Medulla oblongata (tissue), 1 donor: ENCODE measurements at regions not wholly inside any gene's neighbourhood (a gene's known extent, or its start where the extent isn't known, plus 50 kb on each side); places are given as distances from the start of the nearest gene placed in this dataset.
"Not testable (repeated sequence)": the region's sequence is repeated elsewhere in the genome, so short reads cannot be mapped to it uniquely, and the experiment has no call there.

Experiments used
- DNase-seq: peaks from one replicate; pipeline ENCODE4 v3.0.0-alpha.2; 2015; ENCODE audit errors: extremely low spot score

DNA sequence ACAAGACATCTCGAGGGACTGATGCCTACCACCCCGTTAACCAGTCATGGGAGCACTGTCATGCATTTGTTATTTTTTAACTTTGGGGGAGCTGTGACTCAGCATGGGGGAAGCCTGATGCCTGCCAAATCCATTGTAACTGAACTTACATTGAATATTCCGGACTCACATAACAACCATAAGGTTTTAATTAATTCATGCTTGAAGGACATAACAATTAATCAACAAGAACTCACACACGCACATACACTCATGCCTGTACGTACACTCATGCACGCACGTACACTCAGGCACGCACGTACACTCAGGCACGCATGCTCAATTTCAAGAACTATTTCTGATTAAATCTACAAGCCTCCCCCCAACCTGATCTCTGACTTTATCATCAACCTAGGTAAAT, 1639.1 kb downstream of the SUCLG1 start:
- no peak for DNase-seq

DNA sequence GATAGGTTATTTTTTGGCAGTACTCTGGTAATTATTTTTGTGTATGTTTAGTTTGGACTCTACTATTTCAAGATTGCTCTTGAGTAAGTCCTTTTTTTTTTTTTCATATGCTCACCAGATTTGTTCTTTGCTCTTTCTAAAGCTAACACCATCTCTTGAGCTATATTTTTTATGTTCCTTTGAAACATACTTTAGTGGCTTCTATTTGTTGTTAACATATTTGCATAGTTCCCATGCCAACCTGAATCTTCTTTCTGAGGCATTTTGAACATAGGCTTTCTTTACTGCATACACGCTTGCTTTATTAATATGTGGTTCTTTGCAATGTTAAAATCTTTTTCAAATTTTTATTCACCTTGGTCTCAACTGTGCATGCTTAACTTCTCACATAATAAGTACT, 1644.9 kb downstream of the SUCLG1 start:
- DNase-seq, result no peak

DNA sequence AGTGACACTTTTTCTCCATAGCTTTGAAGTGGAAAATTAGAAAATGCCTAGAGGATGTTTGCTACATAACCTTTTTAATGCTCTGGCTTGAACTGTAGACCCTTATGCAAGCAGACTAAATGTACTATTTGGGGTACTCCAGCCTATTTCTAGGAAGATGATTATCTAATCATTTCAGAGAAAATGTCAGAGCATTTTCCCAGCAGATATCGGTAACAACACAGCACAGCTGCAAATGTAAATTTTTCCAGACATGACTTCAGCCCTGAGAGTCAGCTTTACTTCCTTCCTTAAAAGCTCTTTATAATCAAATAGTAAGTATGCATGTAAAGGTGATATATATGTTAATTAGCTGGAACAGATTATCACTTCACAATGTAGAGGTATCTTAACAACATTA, 1647.1 kb downstream of the SUCLG1 start:
- DNase-seq, result no peak

DNA sequence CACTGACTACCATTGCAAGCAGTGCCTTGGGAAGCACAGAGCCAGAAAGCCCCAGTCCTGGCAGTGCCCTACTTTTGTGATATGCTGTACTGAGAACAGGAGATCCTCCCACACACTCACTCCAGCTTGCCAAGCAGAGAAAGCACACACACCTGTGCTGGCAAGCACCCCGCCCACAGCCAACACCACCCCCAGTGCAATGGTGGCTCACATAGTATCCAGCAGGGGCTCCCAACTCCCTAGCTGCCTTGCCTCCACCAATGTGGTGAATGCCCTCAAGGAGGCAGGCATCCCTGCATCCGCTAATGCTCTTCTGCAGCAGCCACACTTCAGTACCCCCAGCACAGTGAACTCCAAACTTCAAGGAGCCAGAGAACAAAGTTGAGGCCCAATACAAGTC, 1655.8 kb downstream of the SUCLG1 start:
- no peak for DNase-seq

DNA sequence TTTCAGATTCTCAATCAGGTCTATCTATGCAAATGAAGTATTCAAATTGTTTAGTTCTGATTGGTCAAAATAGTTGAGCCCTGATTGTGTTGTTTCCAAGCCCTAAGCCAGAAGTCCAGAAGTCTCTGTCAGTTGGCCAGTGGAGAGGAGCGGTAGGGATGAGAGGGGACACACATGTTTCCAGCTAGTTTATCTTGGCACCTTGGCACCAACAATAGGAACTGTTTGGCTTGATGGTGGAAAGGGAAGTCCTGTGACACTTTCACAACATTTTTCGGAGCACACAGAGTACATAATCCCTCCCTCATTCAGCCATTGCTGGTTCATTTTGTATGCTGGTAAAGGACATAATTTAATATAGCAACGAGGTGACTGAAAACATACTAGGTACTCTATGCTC, 1661.6 kb downstream of the SUCLG1 start:
- no peak for DNase-seq

DNA sequence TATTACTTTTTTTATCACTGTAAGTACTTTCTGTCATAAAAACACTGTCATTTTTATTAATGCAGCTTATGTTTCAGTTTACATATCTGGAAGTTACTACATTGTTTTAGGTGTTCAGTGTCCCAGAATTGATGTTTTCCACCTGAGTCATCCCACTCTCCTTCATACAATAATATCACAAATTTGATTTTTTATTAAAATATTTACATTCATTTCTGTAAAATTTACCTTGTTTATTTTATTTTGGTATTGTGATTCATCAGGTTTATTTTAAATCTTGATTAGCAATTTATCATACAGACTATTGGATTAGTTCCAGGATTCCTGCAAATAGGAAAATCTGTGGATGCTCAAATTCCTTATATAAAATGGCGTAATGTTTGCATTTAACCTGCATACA, 1662.9 kb downstream of the SUCLG1 start:
- DNase-seq, result no peak

DNA sequence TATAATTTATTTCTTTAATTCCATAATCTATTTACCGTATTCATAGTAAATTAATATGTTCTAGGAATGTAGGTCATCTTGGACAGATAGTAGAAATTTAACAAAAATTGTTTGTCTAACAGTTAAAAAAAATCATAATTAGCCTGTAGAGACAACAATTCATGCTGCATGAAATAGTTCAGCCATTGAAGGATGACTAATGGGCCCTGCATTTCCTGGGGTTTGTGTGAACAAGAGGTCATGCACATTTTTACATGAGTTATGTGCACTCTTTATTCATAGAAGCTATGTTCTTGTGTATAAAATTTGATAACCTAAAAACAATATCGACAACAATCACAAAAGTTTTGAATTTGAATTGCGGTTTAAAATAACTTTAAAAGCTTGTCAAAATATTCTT, 1663.6 kb downstream of the SUCLG1 start:
- DNase-seq, result no peak

DNA sequence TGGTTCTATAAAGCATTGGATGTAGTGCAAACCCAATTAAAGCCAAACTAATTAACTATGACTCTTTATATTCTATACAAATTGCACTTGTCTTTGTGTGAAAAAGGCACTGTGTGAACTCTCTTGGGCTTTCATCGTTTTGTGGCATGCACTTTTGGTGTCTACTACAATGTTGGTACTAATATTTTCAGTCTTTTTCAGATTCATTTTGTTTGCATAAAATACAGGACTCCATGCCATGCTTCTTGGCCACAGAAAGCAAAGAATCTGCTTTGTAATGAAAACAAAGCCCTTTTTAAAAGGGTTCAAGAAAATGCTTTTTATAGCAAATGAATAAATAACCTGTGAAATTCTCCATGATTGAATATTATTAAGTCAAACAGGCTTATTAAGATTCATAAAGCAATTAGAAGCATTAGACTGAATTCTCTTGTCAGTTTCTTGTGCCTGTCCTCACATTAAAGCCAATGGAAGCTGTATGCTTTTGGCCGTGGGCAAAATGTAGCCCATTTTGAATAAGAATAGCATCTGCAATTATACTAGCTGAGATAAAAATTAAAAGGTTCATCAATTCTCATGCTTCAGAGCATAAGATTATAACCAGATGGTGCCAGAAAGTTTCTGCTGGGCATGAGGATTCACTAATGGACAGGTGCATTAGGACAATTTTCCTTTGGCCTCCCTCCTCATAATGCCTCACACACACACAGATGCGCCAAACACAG, 1665.2 kb downstream of the SUCLG1 start:
- DNase-seq, result no peak

DNA sequence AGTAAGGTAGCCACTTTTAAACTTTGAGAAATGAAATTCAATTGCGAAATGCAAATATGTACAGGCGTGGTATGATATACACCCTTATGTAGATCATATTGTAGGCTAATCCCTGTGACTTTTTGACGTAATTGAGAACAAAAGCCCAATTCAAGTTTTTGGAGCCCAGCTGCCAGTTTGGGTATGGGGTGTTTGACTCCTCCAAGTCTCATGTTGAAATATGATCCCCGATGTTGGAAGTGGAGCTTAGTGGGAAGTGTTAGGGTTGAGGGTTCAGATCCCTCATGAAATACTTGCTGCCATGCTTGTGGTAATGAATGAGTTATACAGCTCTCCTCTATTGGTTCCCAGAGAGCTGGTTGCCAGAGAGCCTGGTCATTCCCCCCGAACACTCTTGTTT, 1666.8 kb downstream of the SUCLG1 start:
- no peak for DNase-seq

DNA sequence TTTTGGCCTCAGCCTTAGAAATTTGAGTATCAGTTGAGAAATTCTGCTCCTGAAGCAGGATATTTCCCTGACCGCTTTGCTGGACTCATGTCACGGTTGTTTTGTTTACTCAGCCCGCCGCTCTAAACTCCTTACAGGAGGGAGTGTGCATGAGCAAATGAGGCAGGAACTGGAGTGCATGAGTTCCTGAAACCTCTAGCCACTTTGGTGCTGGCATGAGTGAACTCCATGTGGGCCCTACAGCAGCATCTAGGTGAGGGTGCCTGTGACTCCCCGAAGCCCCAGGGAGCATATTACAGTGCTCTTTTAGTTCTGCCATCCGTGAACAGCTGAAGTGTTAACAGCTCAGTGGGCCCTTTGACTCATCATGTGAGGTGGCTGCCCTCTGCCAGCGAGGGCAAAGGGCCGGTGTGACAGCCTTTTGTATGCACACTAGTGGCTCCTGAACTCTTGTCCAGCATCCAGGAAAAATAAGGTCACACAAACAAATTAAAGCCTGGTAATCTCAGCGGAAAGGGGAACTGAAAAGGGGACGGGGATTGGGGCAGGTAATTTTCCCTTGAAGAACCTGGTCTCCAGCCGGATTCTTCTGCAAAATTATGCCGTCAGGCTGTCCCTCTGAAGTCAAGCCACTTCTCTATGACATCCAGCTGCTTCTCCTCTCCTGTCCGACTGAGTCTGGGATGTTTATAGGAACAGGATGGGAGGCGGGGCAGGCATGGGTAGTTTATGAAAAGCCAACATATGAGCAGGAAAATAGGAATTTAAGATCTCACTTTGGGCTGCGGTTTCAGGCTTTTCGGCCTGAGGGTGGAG, 1668.7 kb downstream of the SUCLG1 start:
- no peak for DNase-seq

DNA sequence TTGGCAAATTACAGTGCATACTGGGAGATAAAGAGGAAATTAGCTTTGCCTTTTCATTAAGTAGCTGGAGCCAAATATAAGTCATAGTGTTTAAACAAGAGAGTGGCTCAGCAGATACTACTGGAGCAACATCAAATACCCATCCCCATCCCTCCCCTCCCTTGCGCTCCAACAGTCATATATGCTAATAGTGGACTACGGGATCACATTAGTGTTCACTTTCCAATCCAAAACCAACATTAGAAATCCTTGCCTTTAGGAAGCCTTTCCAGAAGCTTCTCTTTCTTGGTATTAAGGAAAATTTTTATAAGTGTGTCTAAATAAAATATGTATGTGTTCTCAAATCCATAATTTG, 1669.3 kb downstream of the SUCLG1 start:
- DNase-seq, result no peak

DNA sequence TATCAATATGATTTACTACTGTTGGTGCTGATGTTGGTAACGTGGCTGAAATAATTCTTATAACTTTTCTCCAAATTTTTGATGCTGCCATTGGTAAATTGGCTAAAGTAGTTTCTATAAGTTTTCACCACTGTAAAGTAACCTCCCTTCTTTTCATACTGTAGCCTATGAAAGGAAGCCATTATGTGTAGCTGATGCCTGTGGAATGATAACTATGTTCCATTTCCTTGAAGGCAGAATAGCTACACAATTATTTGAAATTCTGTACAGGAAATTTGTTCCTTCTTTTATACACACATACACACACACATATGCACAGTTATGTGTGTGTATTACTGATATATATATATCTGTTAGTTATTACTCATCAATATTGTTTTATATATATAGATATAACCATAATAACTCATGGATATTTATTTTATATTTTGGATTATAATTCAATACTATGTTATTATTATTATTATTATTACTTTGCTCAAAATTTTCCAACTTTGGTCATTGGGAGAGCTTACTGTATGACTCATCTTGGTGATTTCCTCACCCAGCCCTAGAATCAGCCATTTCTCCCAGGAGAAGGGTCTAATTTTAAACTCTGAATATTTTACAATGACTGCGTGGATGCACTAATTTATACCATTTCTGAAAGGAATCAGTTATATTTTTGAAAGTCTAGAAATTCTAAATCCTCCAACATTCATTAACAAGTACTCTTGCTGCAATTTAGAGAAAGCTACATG, 1677.7 kb downstream of the SUCLG1 start:
- no peak for DNase-seq

DNA sequence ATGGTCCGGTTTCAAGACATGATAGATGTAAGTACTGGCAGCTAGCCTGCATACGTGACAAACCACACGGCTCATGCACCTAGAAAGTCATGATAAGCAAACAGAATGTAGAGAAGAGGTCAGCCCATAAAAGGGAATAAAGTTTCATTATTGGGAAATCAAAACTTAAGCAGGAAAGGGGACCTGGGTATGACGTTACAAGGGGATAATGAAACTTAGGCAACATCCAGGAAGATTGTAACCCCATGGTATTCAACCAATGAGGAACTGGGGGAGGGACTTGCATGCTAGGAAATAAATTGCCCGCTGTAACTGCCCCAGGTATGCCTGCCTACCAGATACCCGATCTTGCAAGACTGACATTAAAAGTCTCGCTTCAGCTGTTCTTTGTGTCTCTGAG, 1679.0 kb downstream of the SUCLG1 start:
- no peak for DNase-seq

DNA sequence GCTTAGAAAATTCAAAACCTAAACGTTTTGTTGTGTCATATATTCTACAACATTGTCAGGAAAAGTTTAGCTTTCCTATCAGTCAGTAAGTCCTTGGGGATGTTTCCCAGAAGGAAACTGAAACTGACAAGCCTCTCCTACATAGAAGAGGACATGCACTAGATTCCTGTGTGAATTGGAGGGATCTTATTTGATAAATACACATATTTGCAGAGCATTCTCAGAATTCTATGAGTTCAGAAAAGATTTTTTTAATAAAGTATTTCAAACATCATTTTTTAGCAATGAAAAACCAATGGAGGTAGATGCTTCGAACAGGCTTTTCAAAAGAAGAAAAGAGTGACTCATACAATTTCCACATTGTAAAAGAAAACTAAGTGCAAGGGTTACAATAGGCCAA, 1706.7 kb downstream of the SUCLG1 start:
- DNase-seq, result no peak

DNA sequence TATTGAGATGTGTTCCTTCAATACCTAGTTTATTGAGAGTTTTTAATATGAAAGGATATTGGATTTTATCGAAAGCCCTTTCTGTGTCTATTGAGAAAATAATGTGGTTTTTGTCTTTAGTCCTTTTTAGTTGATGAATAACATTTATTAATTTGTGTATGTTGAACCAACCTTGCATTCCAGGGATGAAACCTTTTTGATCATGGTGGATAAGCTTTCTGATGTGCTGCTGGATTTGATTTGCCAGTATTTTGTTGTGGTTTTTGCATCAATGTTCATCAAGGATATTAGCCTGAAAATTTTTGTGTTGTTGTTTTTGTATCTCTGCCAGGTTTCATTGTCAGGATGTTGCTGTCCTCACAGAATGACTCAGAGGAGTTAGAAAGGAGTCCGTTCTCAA, 1710.4 kb downstream of the SUCLG1 start:
- DNase-seq, result no peak

DNA sequence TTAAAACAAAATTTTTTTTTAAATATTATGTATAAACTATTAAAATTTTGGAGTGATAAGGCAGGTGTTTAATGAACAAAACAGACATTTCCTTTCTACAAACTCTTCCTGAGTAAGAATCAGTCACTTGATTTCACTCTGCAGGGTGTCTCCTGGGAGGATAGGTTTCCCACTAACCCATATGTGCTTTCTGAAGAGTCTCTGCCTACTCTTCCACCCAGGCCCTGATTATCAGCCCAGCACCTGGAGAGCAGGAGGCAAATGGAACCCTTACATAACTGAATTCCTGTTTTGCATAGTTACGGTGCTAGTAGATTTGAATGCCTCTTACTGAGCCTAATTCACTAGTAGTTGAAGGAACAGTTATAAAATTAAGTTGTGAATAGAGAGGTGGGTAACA, 1718.6 kb downstream of the SUCLG1 start:
- DNase-seq, result no peak

DNA sequence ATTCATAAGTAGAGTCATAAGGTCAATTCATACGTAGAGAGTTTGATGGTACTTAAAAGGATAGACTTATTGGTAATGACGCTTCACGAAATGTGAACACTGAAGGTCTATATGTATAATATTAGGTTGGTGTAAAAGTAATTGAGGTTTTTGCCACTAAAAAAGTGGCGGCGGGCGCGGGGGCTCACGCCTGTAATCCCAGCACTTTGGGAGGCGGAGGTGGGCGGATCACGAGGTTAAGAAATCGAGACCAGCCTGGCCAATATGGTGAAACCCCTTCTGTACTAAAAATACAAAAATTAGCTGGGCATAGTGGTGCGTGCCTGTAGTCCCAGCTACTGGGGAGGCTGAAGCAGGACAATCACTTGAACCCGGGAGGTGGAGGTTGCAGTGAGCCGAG, 1721.1 kb downstream of the SUCLG1 start:
- DNase-seq, result not testable (repeated sequence)

DNA sequence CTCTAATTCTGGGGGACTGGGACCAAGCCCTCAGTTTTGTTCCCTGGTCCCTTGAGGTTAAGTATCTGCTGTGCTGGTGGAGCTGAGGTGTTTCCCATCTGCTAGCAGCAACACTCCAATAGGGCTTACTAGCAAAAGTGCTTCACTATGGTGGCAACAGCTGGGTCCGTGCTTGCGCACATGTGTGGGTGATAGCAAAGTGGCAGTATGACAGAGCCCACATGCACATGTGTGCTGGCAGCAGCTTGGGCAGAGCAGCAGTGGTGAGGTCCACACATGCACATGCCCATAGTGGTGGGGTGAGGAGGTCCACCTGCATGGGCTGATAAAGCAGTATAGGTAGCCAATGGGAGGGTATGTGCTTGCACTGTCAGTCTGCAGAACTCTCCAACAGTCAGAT, 1723.7 kb downstream of the SUCLG1 start:
- no peak for DNase-seq

DNA sequence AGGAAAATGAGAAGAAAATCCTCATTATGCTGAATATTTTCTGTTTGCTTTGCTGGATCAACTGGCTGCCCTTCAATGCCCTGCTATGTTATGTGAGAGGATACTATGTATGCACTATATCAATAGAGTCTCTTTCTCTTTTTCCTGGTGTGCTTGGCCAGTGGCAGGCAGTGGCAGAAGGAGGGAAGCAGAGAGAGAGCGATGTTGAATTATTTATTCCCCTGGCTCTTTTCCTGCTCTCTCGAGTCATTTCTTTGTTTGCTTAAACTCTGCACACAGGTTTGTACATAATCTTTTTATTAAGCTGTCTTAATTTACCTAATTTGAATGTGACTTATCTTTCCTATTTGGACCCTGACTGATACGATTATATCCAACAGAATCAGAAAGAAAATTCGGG, 1727.3 kb downstream of the SUCLG1 start:
- DNase-seq, result peak; percentile 15

DNA sequence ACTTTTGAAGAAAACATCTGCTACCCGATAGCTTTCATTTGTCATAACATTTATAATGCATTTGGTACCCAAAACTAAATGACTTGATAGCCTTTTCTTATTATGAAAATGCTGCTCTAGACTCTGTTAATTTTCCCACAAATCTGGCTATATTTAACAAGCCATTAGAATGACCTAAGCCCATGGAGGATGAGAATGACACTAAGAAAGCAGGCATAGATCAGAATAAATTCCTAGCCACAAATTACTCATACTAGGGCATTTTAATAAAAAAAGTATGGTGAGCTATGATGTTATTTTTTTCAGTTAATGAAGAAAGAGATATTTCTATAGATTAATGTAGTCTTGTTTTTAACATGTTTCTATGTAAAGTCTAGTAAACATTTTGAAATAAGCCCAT, 1728.3 kb downstream of the SUCLG1 start:
- no peak for DNase-seq

DNA sequence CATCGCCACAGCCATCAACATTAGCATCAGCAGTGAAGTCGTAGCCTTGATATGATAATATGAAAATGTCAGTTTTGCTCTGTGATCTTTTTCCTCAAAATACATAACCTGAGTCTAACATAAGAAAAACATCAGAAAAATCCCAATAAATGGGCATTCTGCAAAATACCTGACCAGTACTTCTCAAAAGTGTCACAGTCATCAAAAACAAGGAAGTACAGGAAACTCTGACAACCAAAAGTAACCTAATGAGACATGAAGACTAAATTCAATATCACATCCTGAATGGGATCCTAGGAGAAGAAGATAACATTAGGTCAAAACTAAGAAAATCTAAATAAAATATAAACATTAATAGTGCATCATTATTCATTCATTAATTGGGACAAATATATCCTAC, 1731.0 kb downstream of the SUCLG1 start:
- DNase-seq, result no peak

DNA sequence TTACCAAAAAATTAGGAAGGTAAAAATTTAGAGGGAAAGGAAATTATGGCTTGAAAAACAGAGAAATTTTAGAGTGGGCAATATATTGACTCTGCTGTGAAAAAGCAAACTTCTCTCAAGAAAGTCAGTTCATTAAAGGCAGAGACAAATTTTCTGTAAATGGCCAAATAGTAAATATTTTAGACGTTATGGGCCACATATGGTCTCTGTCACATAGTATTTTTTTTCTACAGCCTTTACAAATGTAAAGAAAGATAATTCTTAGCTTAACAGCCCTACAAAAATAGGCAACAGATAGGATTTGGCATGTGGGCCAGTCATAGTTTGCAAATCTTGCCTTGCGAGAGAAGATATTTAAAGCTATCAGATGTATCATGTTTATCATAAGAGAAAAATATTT, 1750.4 kb downstream of the SUCLG1 start:
- no peak for DNase-seq

DNA sequence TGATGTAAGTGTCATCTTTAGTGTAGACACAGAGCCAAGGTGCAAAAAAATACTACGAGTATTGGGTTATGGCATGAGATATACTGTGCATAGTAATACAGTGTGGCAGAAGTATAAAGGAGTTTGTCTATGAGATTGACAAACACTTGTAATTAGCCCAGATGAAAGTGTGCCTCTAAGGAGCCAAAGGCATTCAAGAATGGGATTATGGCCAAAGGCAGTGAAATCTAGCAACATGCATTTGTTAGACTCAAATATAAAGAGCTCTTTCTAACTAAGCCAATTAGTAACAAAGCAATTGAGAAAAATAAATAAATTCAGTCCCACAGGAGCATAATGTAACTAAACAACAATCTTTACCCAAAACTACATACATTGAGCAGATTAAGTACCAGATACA, 1761.8 kb downstream of the SUCLG1 start:
- no peak for DNase-seq
